ENCODE measurements at regions not wholly inside any gene's neighbourhood (a gene's known extent, or its start where the extent isn't known, plus 50 kb on each side); places are given as distances from the start of the nearest gene placed in this dataset.

DNA sequence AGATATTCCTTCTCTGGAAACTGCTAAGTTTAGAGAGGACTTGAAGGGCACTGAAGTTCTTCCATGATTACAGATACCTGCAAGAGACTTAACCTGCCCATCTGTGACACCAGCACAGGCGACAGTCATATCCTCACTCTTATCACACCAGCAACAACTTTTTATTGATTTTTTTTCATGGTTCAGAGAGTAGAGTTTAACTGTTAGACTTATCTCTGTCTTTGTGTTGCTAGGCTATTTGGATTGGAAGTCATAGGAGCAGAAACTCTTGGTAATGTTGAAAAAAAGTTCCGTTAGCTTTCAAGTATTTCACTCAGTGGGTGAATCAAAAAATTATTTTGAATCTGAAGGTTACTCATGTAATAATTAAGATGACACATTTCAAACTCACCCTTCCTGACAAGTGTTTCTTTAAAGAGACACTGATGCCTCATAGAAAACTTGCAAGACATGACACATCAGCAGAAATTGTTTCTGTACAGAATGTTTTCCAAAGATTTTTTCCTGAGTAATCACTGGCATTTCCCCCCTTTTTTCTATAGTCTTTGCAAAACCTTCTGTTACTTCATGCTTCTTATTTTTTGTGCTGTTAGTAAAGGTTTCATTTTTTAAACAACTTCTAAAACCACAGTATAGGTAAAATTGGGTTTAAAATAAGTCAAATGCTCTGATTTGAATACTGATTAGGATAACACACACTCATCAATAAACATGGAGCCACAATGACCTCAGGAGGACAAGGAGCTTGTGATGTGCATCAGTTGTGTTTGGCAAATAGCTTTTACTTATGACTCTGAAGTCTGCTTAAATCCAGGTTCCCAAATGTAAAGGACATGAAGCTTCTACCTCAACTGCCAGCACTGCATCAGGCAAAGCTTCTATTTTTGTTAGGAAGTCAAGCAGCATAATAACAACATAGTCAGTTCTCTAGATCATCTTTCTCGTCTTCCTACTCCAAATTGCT lies 252.9 kb upstream of the MAN1A1 start:
- no peak for TF ChIP-seq TBP (optimal IDR thresholded peaks at IDR 0.05; ENCODE audit: low read depth, low read length)
- no peak for TF ChIP-seq TEAD4 (IDR thresholded peaks at IDR 0.05; ENCODE audit: low read length)
- TF ChIP-seq TEAD4 (CRISPR knock-in tag; IDR thresholded peaks at IDR 0.05; ENCODE audit: borderline replicate concordance): no peak
- no peak for TF ChIP-seq CSDE1 (IDR thresholded peaks at IDR 0.05)
- TF ChIP-seq POLR2AphosphoS5 (IDR thresholded peaks at IDR 0.05; ENCODE audit: control insufficient read depth, insufficient read depth, low read depth, low read length): no peak
- TF ChIP-seq, protein P1, sequence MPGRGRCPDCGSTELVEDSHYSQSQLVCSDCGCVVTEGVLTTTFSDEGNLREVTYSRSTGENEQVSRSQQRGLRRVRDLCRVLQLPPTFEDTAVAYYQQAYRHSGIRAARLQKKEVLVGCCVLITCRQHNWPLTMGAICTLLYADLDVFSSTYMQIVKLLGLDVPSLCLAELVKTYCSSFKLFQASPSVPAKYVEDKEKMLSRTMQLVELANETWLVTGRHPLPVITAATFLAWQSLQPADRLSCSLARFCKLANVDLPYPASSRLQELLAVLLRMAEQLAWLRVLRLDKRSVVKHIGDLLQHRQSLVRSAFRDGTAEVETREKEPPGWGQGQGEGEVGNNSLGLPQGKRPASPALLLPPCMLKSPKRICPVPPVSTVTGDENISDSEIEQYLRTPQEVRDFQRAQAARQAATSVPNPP (IDR thresholded peaks at IDR 0.05; ENCODE audit: borderline replicate concordance, insufficient read depth, insufficient read length): no peak
- TF ChIP-seq DPF2 (IDR thresholded peaks at IDR 0.05): no peak
- no peak for TF ChIP-seq POLR2A (conservative IDR thresholded peaks at IDR 0.05)
- peak; percentile 20; the same call in 1 of the 2 replicates for TF ChIP-seq MAFG (tag; conservative IDR thresholded peaks at IDR 0.05)
- no peak for TF ChIP-seq MTA3 (IDR thresholded peaks at IDR 0.05; ENCODE audit: borderline replicate concordance)
- no peak for TF ChIP-seq BRCA1 (IDR thresholded peaks at IDR 0.05)
- TF ChIP-seq BRCA1 (CRISPR knock-in tag; IDR thresholded peaks at IDR 0.05): no peak
- TF ChIP-seq YY1 (IDR thresholded peaks at IDR 0.05; ENCODE audit: borderline replicate concordance in 1 of 3, control insufficient read depth in 1 of 3, extremely low read depth in 1 of 3, insufficient read depth in 3 of 3, insufficient read length in 1 of 3, insufficient replicate concordance in 2 of 3, low read depth in 1 of 3, low read length in 2 of 3): no peak
- TF ChIP-seq, protein P2, sequence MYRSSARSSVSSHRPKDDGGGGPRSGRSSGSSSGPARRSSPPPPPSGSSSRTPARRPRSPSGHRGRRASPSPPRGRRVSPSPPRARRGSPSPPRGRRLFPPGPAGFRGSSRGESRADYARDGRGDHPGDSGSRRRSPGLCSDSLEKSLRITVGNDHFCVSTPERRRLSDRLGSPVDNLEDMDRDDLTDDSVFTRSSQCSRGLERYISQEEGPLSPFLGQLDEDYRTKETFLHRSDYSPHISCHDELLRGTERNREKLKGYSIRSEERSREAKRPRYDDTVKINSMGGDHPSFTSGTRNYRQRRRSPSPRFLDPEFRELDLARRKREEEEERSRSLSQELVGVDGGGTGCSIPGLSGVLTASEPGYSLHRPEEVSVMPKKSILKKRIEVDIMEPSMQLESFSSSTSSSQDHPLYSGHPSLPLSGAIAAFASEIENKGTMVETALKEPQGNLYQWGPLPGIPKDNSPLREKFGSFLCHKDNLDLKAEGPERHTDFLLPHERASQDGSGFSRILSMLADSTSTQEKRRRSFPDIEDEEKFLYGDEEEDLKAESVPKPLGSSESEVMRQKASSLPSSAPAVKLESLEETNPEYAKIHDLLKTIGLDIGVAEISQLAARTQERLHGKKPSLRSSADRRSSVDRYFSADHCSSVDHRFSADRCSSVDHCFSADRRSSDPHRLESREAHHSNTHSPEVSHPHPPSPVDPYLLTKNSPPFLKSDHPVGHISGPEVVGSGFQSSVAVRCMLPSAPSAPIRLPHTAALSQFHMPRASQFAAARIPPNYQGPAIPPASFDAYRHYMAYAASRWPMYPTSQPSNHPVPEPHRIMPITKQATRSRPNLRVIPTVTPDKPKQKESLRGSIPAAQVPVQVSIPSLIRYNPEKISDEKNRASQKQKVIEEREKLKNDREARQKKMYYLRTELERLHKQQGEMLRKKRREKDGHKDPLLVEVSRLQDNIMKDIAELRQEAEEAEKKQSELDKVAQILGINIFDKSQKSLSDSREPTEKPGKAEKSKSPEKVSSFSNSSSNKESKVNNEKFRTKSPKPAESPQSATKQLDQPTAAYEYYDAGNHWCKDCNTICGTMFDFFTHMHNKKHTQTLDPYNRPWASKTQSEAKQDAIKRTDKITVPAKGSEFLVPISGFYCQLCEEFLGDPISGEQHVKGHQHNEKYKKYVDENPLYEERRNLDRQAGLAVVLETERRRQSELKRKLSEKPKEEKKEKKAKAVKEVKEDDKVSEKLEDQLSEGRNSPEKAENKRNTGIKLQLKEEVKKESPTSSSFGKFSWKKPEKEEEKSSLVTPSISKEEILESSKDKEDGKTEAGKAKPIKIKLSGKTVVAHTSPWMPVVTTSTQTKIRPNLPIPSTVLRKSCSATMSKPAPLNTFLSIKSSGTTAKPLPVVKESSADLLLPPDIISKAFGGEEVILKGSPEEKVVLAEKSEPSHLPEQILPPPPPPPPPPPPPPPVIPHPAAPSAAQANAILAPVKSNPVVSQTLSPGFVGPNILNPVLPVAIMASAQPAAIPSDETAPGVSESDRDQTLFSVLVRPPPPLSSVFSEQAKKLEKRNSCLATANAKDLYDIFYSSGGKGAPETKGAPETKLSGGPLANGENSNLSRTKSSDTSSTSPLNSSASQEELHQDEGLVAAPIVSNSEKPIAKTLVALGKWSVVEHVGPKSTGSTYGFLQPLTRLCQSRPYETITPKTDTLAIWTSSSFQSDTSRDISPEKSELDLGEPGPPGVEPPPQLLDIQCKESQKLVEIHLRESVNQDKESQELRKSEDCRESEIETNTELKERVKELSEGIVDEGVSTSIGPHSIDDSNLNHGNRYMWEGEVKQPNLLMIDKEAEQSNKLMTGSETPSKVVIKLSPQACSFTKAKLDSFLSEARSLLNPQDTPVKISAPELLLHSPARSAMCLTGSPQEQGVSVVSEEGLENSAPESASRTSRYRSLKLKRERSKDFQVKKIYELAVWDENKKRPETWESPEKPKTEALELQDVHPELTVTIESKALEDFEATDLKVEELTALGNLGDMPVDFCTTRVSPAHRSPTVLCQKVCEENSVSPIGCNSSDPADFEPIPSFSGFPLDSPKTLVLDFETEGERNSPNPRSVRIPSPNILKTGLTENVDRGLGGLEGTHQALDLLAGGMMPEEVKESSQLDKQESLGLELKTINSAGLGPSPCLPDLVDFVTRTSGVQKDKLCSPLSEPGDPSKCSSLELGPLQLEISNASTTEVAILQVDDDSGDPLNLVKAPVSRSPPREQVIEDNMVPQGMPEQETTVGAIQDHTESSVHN (IDR thresholded peaks at IDR 0.05; ENCODE audit: borderline replicate concordance in 1 of 2, low read depth in 1 of 2): no peak
- TF ChIP-seq EP300 (IDR thresholded peaks at IDR 0.05; ENCODE audit: low read length): no peak
- TF ChIP-seq PTRF (tag; IDR thresholded peaks at IDR 0.05): no peak
